Ammon's horn (tissue), 1 donor: ENCODE measurements at regions not wholly inside any gene's neighbourhood (a gene's known extent, or its start where the extent isn't known, plus 50 kb on each side); places are given as distances from the start of the nearest gene placed in this dataset.
"Not testable (repeated sequence)": the region's sequence is repeated elsewhere in the genome, so short reads cannot be mapped to it uniquely, and the experiment has no call there.

ENCODE experiments used
- DNase-seq: peaks from one replicate; pipeline ENCODE4 v3.0.0-alpha.2; 2016; ENCODE audit warnings: low spot score

DNA sequence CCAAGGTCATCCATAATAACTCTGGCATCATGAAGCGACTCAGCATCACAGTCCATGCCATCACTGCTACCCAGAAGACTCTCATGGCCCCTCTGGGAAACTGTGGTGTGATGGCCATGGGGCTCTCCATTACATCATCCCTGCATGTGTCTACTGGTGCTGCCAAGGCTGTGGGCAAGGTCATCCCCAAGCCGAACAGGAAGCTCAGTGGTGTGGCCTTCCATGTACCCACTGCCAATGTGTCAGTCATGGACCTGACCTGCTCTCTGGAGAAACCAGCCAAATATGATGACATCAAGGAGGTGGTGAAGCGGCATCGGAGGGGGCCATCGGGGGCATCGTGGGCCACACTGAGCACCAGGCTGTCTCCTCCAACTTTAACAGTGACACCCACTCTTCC, 65.1 kb upstream of the ARHGAP29 start:
- no peak for DNase-seq

DNA sequence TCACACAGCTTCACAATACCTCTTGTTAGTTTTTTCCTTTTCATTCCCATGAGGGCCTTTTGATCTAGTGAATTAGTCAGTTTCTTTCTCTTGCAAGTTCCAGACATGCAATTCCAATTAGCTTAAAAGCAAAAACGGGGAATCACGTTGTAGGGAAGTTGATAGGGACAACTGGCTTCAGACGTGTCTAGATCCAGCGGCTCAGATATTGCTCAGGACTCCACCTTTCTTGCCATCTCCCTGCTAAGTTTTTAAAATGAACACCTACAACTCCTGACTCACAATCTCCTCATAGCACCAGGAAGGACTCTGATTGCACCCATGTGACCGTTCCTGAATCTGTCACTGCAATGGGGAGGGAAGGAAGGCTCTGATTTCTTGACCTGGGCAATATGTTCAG, 63.8 kb upstream of the ARHGAP29 start:
- DNase-seq, result no peak

DNA sequence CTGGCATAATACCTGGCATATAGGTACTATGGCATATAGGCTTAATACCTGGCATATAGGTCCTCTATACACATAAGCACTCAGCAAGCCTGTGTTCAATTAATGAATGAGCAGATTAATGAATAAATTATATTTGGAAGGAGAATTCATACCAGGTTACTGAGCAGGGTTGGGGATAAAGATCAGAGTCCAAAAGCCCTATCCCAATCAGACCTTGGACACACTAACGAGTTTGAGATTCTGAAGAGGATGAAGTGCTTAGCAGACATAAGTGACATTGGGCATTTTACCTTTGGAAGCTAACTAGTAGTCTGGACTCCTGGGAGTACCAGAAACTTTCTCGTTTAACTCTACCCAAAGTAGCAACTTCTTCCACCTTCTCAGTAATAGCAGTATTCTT, 63.3 kb upstream of the ARHGAP29 start:
- no peak for DNase-seq

DNA sequence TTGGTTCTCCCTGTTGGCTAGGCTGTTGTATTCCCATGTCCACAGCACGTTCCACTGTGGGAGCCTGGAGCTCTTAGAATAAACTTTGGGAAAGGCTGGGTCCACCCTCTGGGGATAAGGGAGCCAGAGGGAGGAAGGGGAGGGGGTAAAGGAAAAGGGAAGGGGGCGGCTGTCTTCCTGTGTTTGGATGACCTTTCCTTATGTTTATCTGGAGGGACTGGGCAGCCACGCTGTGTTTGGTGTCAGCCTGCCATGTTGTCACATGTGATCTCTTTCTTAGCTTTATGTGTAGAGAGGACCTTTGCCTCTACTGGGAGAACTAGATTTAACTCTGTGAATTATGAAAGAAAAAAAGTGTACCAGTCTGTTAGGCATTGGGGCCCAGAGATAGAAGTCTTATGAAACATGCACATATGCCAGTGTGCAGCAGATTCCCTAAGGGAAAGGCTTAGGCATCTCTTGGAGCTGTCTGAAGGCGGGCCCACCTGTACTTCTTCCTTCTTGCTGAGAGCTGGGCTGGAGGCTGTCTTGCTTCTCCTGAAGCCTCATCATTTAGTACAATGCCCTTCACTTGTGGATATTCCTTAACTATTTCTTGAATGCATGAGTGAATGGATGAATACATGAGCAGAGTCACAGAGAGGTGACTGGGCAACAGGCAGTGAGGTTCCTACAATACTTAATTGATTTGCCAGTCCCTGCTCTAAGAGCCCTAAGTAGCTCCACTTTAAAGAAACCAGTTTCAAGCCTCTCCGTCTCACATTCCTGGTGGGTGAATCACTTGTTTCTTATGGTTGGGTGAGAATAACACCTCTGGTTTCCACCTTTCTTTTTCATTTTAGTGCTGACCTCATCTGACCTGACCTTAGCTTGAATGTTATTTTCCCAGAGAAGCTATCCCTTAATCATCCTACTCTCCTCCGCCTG, 62.5 kb upstream of the ARHGAP29 start:
- no peak for DNase-seq

DNA sequence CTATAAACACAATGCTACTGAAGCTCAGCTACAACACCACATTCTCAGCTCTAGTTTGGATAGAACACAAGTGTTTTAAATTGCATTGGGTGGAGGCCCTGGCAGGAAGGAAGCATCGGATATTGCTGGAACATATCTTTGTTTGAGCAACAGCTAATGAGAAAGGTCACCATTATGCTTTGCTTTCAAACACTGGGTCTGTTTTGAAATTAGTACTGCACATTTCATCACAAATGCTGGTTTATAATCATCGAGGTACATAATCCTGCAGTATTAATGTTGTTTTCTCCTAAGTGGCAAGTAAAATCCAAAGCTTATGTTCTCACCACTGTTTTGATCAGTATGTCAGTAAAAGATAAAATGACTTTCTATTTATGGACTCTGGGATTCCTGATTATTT, 61.5 kb upstream of the ARHGAP29 start:
- DNase-seq, result no peak

DNA sequence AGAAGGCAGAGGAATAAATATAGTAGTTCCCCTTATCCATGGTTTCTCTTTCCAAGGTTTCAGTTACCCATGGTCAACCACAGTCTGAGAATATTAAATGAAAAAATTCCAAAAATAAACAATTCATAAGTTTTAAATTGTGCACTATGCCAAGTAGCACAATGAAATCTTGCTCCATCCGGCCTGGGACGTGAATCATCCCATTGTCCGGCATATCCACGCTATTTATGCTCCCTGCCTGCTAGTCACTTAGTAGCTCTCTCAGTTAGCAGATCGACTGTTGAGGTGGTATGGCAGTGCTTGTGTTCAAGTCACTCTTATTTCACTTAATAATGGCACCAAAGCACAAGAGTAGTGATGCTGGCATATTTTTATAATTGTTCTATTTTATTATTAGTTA, 58.6 kb upstream of the ARHGAP29 start:
- no peak for DNase-seq

DNA sequence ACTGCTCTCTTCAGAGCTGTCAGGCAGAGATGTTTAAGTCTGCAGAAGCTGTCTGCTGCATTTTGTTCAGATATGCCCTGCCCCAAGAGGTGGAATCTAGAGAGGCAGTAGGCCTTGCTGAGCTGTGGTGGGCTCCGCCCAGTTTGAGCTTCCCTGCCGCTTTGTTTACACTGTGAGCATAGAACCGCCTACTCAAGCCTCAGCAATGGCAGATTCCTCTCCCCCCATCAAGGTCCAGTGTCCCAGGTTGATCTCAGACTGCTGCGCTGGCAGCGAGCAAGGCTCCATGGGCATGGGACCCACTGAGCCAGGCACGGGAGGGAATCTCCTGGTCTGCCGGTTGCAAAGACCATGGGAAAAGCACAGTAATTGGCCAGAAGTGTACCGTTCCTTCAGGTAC, 55.6 kb upstream of the ARHGAP29 start:
- not testable (repeated sequence) for DNase-seq

DNA sequence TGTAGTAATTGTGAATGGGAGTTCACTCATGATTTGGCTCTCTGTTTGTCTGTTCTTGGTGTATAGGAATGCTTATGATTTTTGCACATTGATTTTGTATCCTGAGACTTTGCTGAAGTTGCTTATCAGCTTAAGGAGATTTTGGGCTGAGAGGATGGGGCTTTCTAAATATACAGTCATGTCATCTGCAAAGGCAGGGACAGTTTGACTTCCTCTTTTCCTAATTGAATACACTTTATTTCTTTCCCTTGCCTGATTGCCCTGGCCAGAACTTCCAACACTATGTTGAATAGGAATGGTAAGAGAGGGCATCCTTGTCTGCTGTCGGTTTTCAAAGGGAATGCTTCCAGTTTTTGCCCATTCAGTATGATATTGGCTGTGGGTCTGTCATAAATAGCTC, 51.9 kb upstream of the ARHGAP29 start:
- DNase-seq, result not testable (repeated sequence)
